ENCODE measurements at regions not wholly inside any gene's neighbourhood (a gene's known extent, or its start where the extent isn't known, plus 50 kb on each side); places are given as distances from the start of the nearest gene placed in this dataset.

DNA sequence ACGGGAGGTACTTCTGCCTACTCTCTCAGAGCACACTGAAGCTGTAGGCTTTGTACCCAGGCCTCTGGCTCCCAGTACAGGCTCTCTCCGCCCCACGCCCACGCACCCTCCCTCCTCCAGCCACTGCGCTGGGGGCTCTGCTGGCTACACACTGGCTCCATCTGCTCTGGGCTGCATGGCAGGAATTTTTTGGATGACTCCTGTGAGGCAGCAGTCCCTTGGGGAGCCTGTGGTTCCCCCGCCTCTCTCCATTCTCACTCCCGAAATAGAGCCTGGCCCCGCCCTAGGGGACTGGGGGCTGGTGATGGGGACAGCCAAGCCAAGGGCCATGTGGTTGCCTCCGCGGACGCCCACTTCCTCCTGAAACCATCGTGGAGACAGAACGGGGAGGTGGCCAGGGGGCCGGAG, 58.1 kb upstream of the ADRA2C start:
- DNase-seq (ENCODE audit: insufficient read length, low spot score) (no peak), FAIRE-seq (no peak)
- no peak for TF ChIP-seq CTCF (IDR thresholded peaks at IDR 0.05; ENCODE audit: insufficient read depth, missing control alignments)

DNA sequence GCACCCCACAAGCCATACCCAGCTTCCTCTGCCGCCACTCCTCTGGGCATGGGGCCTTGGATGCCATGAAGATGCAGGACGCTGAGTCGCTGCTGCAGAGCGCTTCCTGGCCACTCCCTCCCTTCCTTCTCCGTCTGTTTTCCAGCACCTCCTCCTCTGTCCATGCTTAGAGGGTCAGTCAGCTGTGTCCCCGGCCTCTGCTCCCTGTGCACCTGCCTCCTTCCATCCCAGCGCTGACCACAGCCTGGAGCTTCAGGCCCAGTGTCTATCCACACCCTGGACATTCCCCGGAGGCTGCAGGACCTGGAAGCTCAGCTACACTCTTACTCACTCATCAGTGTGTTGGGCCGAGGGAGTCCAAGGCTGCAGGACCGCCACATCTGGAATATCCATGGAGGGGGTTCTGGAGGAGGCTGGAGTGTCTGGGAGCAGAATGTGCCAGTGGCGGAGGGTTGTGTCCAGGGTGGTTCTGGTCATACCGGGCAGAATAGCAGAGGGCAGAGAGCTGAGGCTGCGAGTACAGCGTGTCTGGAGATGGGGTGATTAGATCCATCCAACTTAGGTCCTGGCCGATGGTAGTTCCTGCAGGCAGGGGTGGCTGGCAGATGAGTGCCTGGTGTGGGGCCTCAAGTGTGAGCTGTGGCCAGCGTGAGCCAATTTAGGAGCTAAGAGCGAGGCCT, 58.6 kb upstream of the ADRA2C start:
- no peak for TF ChIP-seq CTCF (IDR thresholded peaks at IDR 0.05; ENCODE audit: insufficient read depth, missing control alignments)
- DNase-seq (ENCODE audit: insufficient read length, low spot score) (no peak), FAIRE-seq (no peak)

- TF ChIP-seq CTCF (IDR thresholded peaks at IDR 0.05; ENCODE audit: insufficient read depth, missing control alignments) = no peak
- FAIRE-seq = no peak
- no peak for DNase-seq (ENCODE audit: insufficient read length, low spot score)
Observed at GRCh38 chr4:3706565-3707422, 59.4 kb upstream of the ADRA2C start.

DNA sequence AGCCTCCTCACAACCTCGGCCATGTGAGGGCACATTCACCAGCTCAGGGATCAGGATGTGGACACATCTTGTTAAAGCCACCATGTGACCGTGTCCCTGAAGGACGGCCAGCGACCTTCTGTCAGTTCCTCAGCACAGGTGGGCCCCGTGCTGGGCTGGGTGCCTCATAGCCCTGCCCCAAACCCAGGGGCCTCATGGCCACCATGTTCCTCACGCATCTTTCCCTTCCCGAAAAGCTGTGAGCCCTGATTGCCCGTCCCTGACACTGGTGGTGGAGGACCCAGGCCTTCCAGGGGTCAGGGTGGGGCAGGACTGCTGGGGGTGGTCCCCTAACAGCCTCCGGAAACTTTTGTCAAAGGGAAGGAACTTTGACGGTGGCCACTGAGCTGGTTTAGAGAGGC, 60.1 kb upstream of the ADRA2C start:
- no peak for FAIRE-seq
- no peak for TF ChIP-seq CTCF (IDR thresholded peaks at IDR 0.05; ENCODE audit: insufficient read depth, missing control alignments)

GRCh38 chr4:3705236-3705987, 60.8 kb upstream of the ADRA2C start:
- no peak for FAIRE-seq
- TF ChIP-seq CTCF (IDR thresholded peaks at IDR 0.05; ENCODE audit: insufficient read depth, missing control alignments) = no peak
- no peak for DNase-seq (ENCODE audit: insufficient read length, low spot score)

More for the DNA sequence above, 60.1 kb upstream of the ADRA2C start:
- DNase-seq (ENCODE audit: insufficient read length, low spot score) = no peak

GRCh38 chr4:3704669-3705068, 61.5 kb upstream of the ADRA2C start:
- DNase-seq (ENCODE audit: insufficient read length, low spot score) = no peak
- no peak for FAIRE-seq
- no peak for TF ChIP-seq CTCF (IDR thresholded peaks at IDR 0.05; ENCODE audit: insufficient read depth, missing control alignments)

All from D721Med (cell line).